GM23248 (cell line): ENCODE measurements at regions not wholly inside any gene's neighbourhood (a gene's known extent, or its start where the extent isn't known, plus 50 kb on each side); places are given as distances from the start of the nearest gene placed in this dataset.

Experiments
- DNase-seq: peaks from one replicate; pipeline ENCODE4 v3.0.0-alpha.2; 2015
- H2AFZ ChIP-seq: fragments of 200-600 bp; sonication (generic); 2 replicates; pipeline ENCODE4 v1.6.1; 2016; ENCODE audit warnings: antibody characterized with exemption
- H3F3A ChIP-seq: fragments of 200-600 bp; sonication (generic); 2 replicates; pipeline ENCODE4 v1.6.1; 2016; ENCODE audit warnings: mild to moderate bottlenecking, antibody characterized with exemption, mixed run types; ENCODE audit not compliant: insufficient read depth
- H3K27ac ChIP-seq: fragments of 200-600 bp; sonication (generic); 2 replicates; pipeline ENCODE4 v1.5.1; 2016; ENCODE audit warnings: mild to moderate bottlenecking
- H3K27me3 ChIP-seq: fragments of 200-600 bp; sonication (generic); replicated peaks from 2 replicates; pipeline ENCODE4 v1.6.1; 2016; ENCODE audit warnings: mild to moderate bottlenecking; ENCODE audit not compliant: insufficient read depth
- H3K36me3 ChIP-seq: fragments of 200-600 bp; sonication (generic); 2 replicates; pipeline ENCODE4 v1.6.1; 2016; ENCODE audit warnings: low read depth, mild to moderate bottlenecking
- H3K4me1 ChIP-seq: fragments of 200-600 bp; sonication (generic); 2 replicates; pipeline ENCODE4 v1.6.1; 2016; ENCODE audit warnings: mild to moderate bottlenecking; ENCODE audit not compliant: insufficient read depth
- H3K4me2 ChIP-seq: fragments of 200-600 bp; sonication (generic); one replicate; pipeline ENCODE4 v1.6.1; 2016; ENCODE audit warnings: mild to moderate bottlenecking; ENCODE audit not compliant: unreplicated experiment
- H3K4me3 ChIP-seq: fragments of 200-600 bp; sonication (generic); 2 replicates; pipeline ENCODE4 v1.5.1; 2016; ENCODE audit warnings: mild to moderate bottlenecking
- H3K79me2 ChIP-seq: fragments of 200-600 bp; sonication (generic); 2 replicates; pipeline ENCODE4 v1.6.1; 2016; ENCODE audit warnings: mild to moderate bottlenecking; ENCODE audit not compliant: insufficient read depth
- H3K9ac ChIP-seq: fragments of 200-600 bp; sonication (generic); 2 replicates; pipeline ENCODE4 v1.6.1; 2016; ENCODE audit warnings: mild to moderate bottlenecking
- H3K9me2 ChIP-seq: fragments of 200-600 bp; sonication (generic); 2 replicates; pipeline ENCODE4 v1.6.1; 2016; ENCODE audit warnings: mixed run types, mild to moderate bottlenecking, moderate library complexity; ENCODE audit not compliant: insufficient read depth
- H3K9me3 ChIP-seq: fragments of 200-600 bp; sonication (generic); one replicate; pipeline ENCODE4 v1.6.1; 2017; ENCODE audit warnings: low read depth
- H4K20me1 ChIP-seq: fragments of 200-600 bp; sonication (generic); 2 replicates; pipeline ENCODE4 v1.6.0; 2016; ENCODE audit not compliant: insufficient read depth
- EZH2 ChIP-seq: fragments of 200-600 bp; sonication (generic); IDR thresholded peaks from 2 replicates; pipeline ENCODE4 v1.6.1; 2018; ENCODE audit warnings: antibody characterized with exemption, mild to moderate bottlenecking; ENCODE audit not compliant: insufficient read depth, poor library complexity, severe bottlenecking
- EZH2phosphoT487 ChIP-seq: fragments of 200-600 bp; sonication (generic); IDR thresholded peaks from 2 replicates; pipeline ENCODE4 v1.6.1; 2018; ENCODE audit warnings: antibody characterized with exemption, moderate library complexity, mild to moderate bottlenecking, low read depth; ENCODE audit not compliant: insufficient read depth
- WGBS, 2 experiments: methylation state at CpG; one replicate each; pipeline ENCODE4 v1.1.6; 2015 to 2017; ENCODE audit warnings: low lambda C conversion rate in 2 of 2, low coverage in 1 of 2; ENCODE audit errors: missing lambda C conversion rate in 2 of 2; 5-methylcytosine and 5-hydroxymethylcytosine counted together
- in situ Hi-C: fragments of 300-500 bp; cut with MboI; formaldehyde crosslinking; loops from 2 replicates; pipeline ENCODE4 v1.15.0; 2020

- Histone ChIP-seq H3K4me1 (no peaks in the 10 kb centered on the region), H3K79me2 (no peaks in the 10 kb centered on the region), H2AFZ (no peak overlapping the region), H3K36me3 (no peaks in the 10 kb centered on the region), H3K4me2 (no peak overlapping the region), H3K4me3 (no peak overlapping the region), H3K9me3 (no peaks in the 10 kb centered on the region), H3K27me3 (no peaks in the 10 kb centered on the region), H4K20me1 (no peaks in the 10 kb centered on the region), H3F3A (no peaks in the 10 kb centered on the region), H3K9ac (no peak overlapping the region), H3K9me2 (no peaks in the 10 kb centered on the region), H3K27ac (no peak overlapping the region)
- in situ Hi-C loops, result no loop called here
- DNase-seq, result no peak
- WGBS, 2 experiments, result 91 to 95% methylated on average over 4 of the region's 4 CpGs
- TF ChIP-seq EZH2, result no peak
- TF ChIP-seq EZH2phosphoT487, result no peak
These were observed 128.5 kb downstream of the VEGFA start for GRCh38 chr6:43898358-43899131.

- no peak overlapping the region for H3K4me3 ChIP-seq
- H3K27me3 ChIP-seq, result no peaks in the 10 kb centered on the region
- no peak overlapping the region for H3K4me2 ChIP-seq
- H3K27ac ChIP-seq, result no peak overlapping the region
- no peaks in the 10 kb centered on the region for H3F3A ChIP-seq
- no peaks in the 10 kb centered on the region for H3K9me2 ChIP-seq
- 86 to 95% methylated on average over 2 of the region's 2 CpGs for WGBS, 2 experiments
- no peak overlapping the region for H2AFZ ChIP-seq
- 0 out of 2 replicates have a peak, but pooled peaks cover under 1% of the 10 kb centered on the region for H3K4me1 ChIP-seq
- DNase-seq, result no peak
- in situ Hi-C loops, result no loop called here
- no peaks in the 10 kb centered on the region for H3K36me3 ChIP-seq
- no peaks in the 10 kb centered on the region for H3K9me3 ChIP-seq
- no peaks in the 10 kb centered on the region for H3K79me2 ChIP-seq
- no peak overlapping the region for H3K9ac ChIP-seq
- no peaks in the 10 kb centered on the region for H4K20me1 ChIP-seq
- no peak for TF ChIP-seq EZH2phosphoT487
- TF ChIP-seq EZH2, result no peak
These were observed 127.7 kb downstream of the VEGFA start for GRCh38 chr6:43897571-43898302.

GRCh38 chr6:43896329-43897255 is 126.6 kb downstream of the VEGFA start:
- H2AFZ ChIP-seq, result no peak overlapping the region
- H3K9ac ChIP-seq, result no peak overlapping the region
- 80 to 82% methylated on average over 11 of the region's 11 CpGs for WGBS, 2 experiments
- H3K9me2 ChIP-seq, result no peaks in the 10 kb centered on the region
- no peaks in the 10 kb centered on the region for H3F3A ChIP-seq
- no peaks in the 10 kb centered on the region for H3K9me3 ChIP-seq
- no peaks in the 10 kb centered on the region for H3K27me3 ChIP-seq
- in situ Hi-C loops, result no loop called here
- H3K4me2 ChIP-seq, result no peak overlapping the region
- TF ChIP-seq EZH2 (no peak), EZH2phosphoT487 (no peak)
- no peaks in the 10 kb centered on the region for H3K36me3 ChIP-seq
- H3K4me3 ChIP-seq, result no peak overlapping the region
- H3K4me1 ChIP-seq, result peaks cover 5% of the 10 kb centered on the region; the same call in 1 of the 2 replicates
- no peak overlapping the region for H3K27ac ChIP-seq
- no peaks in the 10 kb centered on the region for H3K79me2 ChIP-seq
- no peaks in the 10 kb centered on the region for H4K20me1 ChIP-seq
- no peak for DNase-seq

GRCh38 chr6:43895656-43896328 is 125.8 kb downstream of the VEGFA start:
- no peak overlapping the region for H3K4me3 ChIP-seq
- in situ Hi-C loops, result no loop called here
- H2AFZ ChIP-seq, result no peak overlapping the region
- H3K27me3 ChIP-seq, result no peaks in the 10 kb centered on the region
- H3K4me1 ChIP-seq, result peaks cover 5% of the 10 kb centered on the region; the same call in 1 of the 2 replicates
- no peaks in the 10 kb centered on the region for H3K79me2 ChIP-seq
- no peaks in the 10 kb centered on the region for H3K9me2 ChIP-seq
- H4K20me1 ChIP-seq, result no peaks in the 10 kb centered on the region
- H3K36me3 ChIP-seq, result no peaks in the 10 kb centered on the region
- no peak for DNase-seq
- H3F3A ChIP-seq, result no peaks in the 10 kb centered on the region
- TF ChIP-seq EZH2phosphoT487, result no peak
- H3K9ac ChIP-seq, result no peak overlapping the region
- WGBS, 2 experiments, result 54 to 61% methylated on average over 5 of the region's 5 CpGs
- no peak overlapping the region for H3K4me2 ChIP-seq
- H3K9me3 ChIP-seq, result no peaks in the 10 kb centered on the region
- no peak overlapping the region for H3K27ac ChIP-seq
